ENCODE measurements at regions not wholly inside any gene's neighbourhood (a gene's known extent, or its start where the extent isn't known, plus 50 kb on each side); places are given as distances from the start of the nearest gene placed in this dataset.
"Not testable (repeated sequence)": the region's sequence is repeated elsewhere in the genome, so short reads cannot be mapped to it uniquely, and the experiment has no call there.

GRCh38 chr7:65639717-65640116, 233.2 kb upstream of the VKORC1L1 start:
- in situ Hi-C loops (cut with HindIII; ENCODE audit: low pct_unique_long_range_greater_than_20kb, low sequenced_read_pairs); DNase-seq (ENCODE audit: low read depth in 1 of 2, low spot score in 1 of 2): not testable (repeated sequence)

- in situ Hi-C loops (cut with HindIII; ENCODE audit: low pct_unique_long_range_greater_than_20kb, low sequenced_read_pairs); DNase-seq (ENCODE audit: low read depth in 1 of 2, low spot score in 1 of 2): not testable (repeated sequence)
Measured at GRCh38 chr7:65643498-65643897, 229.4 kb upstream of the VKORC1L1 start.

GRCh38 chr7:65647153-65647964, 225.5 kb upstream of the VKORC1L1 start:
- in situ Hi-C loops (cut with HindIII; ENCODE audit: low pct_unique_long_range_greater_than_20kb, low sequenced_read_pairs); DNase-seq (ENCODE audit: low read depth in 1 of 2, low spot score in 1 of 2): not testable (repeated sequence)

- in situ Hi-C loops (cut with HindIII; ENCODE audit: low pct_unique_long_range_greater_than_20kb, low sequenced_read_pairs); DNase-seq (ENCODE audit: low read depth in 1 of 2, low spot score in 1 of 2): not testable (repeated sequence)
Measured at GRCh38 chr7:65651174-65651573, 221.7 kb upstream of the VKORC1L1 start.

GRCh38 chr7:65651826-65652592, 220.9 kb upstream of the VKORC1L1 start:
- DNase-seq (ENCODE audit: low read depth in 1 of 2, low spot score in 1 of 2); in situ Hi-C loops (cut with HindIII; ENCODE audit: low pct_unique_long_range_greater_than_20kb, low sequenced_read_pairs): not testable (repeated sequence)

GRCh38 chr7:65652669-65653068, 220.2 kb upstream of the VKORC1L1 start:
- DNase-seq (ENCODE audit: low read depth in 1 of 2, low spot score in 1 of 2); in situ Hi-C loops (cut with HindIII; ENCODE audit: low pct_unique_long_range_greater_than_20kb, low sequenced_read_pairs): not testable (repeated sequence)

- DNase-seq (ENCODE audit: low read depth in 1 of 2, low spot score in 1 of 2); in situ Hi-C loops (cut with HindIII; ENCODE audit: low pct_unique_long_range_greater_than_20kb, low sequenced_read_pairs): not testable (repeated sequence)
Measured at GRCh38 chr7:65656494-65657188, 216.2 kb upstream of the VKORC1L1 start.

- in situ Hi-C loops (cut with HindIII; ENCODE audit: low pct_unique_long_range_greater_than_20kb, low sequenced_read_pairs); DNase-seq (ENCODE audit: low read depth in 1 of 2, low spot score in 1 of 2): not testable (repeated sequence)
Measured at GRCh38 chr7:65683362-65683761, 189.5 kb upstream of the VKORC1L1 start.

GRCh38 chr7:65699026-65699714, 173.7 kb upstream of the VKORC1L1 start:
- in situ Hi-C loops (cut with HindIII; ENCODE audit: low pct_unique_long_range_greater_than_20kb, low sequenced_read_pairs); DNase-seq (ENCODE audit: low read depth in 1 of 2, low spot score in 1 of 2): not testable (repeated sequence)

- in situ Hi-C loops (cut with HindIII; ENCODE audit: low pct_unique_long_range_greater_than_20kb, low sequenced_read_pairs); DNase-seq (ENCODE audit: low read depth in 1 of 2, low spot score in 1 of 2): not testable (repeated sequence)
Measured at GRCh38 chr7:65699715-65700356, 173.0 kb upstream of the VKORC1L1 start.

- in situ Hi-C loops (cut with HindIII; ENCODE audit: low pct_unique_long_range_greater_than_20kb, low sequenced_read_pairs) = not testable (repeated sequence)
- DNase-seq (ENCODE audit: low read depth in 1 of 2, low spot score in 1 of 2) = peak in 1 of 2 experiments; percentile 55
Measured at GRCh38 chr7:65719123-65719798, 153.6 kb upstream of the VKORC1L1 start.

- TF ChIP-seq JUND (IDR thresholded peaks at IDR 0.05; ENCODE audit: low read depth) = no peak
- peak; percentile 63 to 83 for DNase-seq (ENCODE audit: low read depth in 1 of 2, low spot score in 1 of 2)
- in situ Hi-C loops (cut with HindIII; ENCODE audit: low pct_unique_long_range_greater_than_20kb, low sequenced_read_pairs) = no loop called here
Measured at GRCh38 chr7:65722361-65722792, 150.5 kb upstream of the VKORC1L1 start.

GRCh38 chr7:65727182-65727581, 145.7 kb upstream of the VKORC1L1 start:
- DNase-seq (ENCODE audit: low read depth in 1 of 2, low spot score in 1 of 2); in situ Hi-C loops (cut with HindIII; ENCODE audit: low pct_unique_long_range_greater_than_20kb, low sequenced_read_pairs): not testable (repeated sequence)
